CD4-positive, alpha-beta T cell (primary cell): ENCODE measurements at regions not wholly inside any gene's neighbourhood (a gene's known extent, or its start where the extent isn't known, plus 50 kb on each side); places are given as distances from the start of the nearest gene placed in this dataset.

Experiments used
- ATAC-seq: fragments of 200-7000 bp; cut with Tn5 transposase; one replicate; pipeline ENCODE4 v1.10.0; 2022; ENCODE audit warnings: mild to moderate bottlenecking; ENCODE audit not compliant: poor library complexity
- CTCF ChIA-PET: fragments of 350-600 bp; sonication (Branson Sonifier 250); formaldehyde crosslinking; loops from one replicate; lab custom pipeline; 2021; ENCODE audit warnings: antibody characterized with exemption, inconsistent platforms; lab: Charles Lee
- POLR2A ChIA-PET: fragments of 350-600 bp; sonication (Branson Sonifier 250); formaldehyde crosslinking; loops from one replicate; lab custom pipeline; 2021; ENCODE audit warnings: antibody characterized with exemption, inconsistent platforms; lab: Charles Lee
- DNase-seq, 14 experiments: peaks; one replicate each; pipeline ENCODE4 v3.0.0-alpha.2; 2013 to 2020; ENCODE audit warnings: mixed read lengths in 2 of 14
- H3K27ac ChIP-seq, 2 donors: one replicate each; pipeline versions ENCODE4 v1.5.1 to v1.7.0; 2013; ENCODE audit warnings: low read length in 2 of 2, low read depth in 1 of 2, mild to moderate bottlenecking in 1 of 2
- H3K27me3 ChIP-seq, 2 experiments: 1 replicate in 1 of 2; 2 replicates in 1 of 2; pipeline versions ENCODE4 v1.6.1 to v1.7.0; 2013; ENCODE audit warnings: low read length in 2 of 2, control low read depth in 1 of 2, mild to moderate bottlenecking in 1 of 2, moderate library complexity in 1 of 2; ENCODE audit not compliant: insufficient read depth in 2 of 2, control insufficient read depth in 1 of 2
- H3K36me3 ChIP-seq: one replicate; pipeline ENCODE4 v1.6.1; 2013; ENCODE audit warnings: low read length, control low read depth; ENCODE audit not compliant: insufficient read depth
- H3K4me1 ChIP-seq: one replicate; pipeline ENCODE4 v1.6.1; 2013; ENCODE audit warnings: low read length, control low read depth; ENCODE audit not compliant: insufficient read depth
- H3K4me3 ChIP-seq: one replicate; pipeline ENCODE4 v1.5.1; 2013; ENCODE audit warnings: mild to moderate bottlenecking, low read length, moderate library complexity
- H3K9me3 ChIP-seq, 2 experiments: 1 replicate in 1 of 2; 2 replicates in 1 of 2; pipeline versions ENCODE4 v1.6.1 to v1.7.0; 2013; ENCODE audit warnings: low read length in 2 of 2, mild to moderate bottlenecking in 2 of 2, control low read depth in 1 of 2, moderate library complexity in 1 of 2; ENCODE audit not compliant: control insufficient read depth in 1 of 2, insufficient read depth in 1 of 2
- H3K27ac Mint-ChIP-seq: one replicate; pipeline ENCODE4 v1.8.0; 2020; ENCODE audit warnings: mixed read lengths
- H3K27me3 Mint-ChIP-seq: one replicate; pipeline ENCODE4 v1.8.0; 2021; ENCODE audit warnings: mixed read lengths
- H3K36me3 Mint-ChIP-seq: one replicate; pipeline ENCODE4 v1.8.0; 2021; ENCODE audit warnings: low read depth, mixed read lengths
- H3K4me1 Mint-ChIP-seq: one replicate; pipeline ENCODE4 v1.8.0; 2021; ENCODE audit warnings: low read depth, mixed read lengths
- H3K4me3 Mint-ChIP-seq: one replicate; pipeline ENCODE4 v1.8.0; 2020; ENCODE audit warnings: mild to moderate bottlenecking, mixed read lengths
- H3K9me3 Mint-ChIP-seq: one replicate; pipeline ENCODE4 v1.8.0; 2020; ENCODE audit warnings: mixed read lengths
- CTCF ChIP-seq: fragments of 200-600 bp; IDR thresholded peaks from one replicate; pipeline ENCODE4 v1.8.0; 2022; ENCODE audit warnings: antibody characterized with exemption, mild to moderate bottlenecking
- intact Hi-C, 2 experiments: fragments of 100-400 bp; cut with DNase I in 1 of 2; cut with micrococcal nuclease in 1 of 2; formaldehyde crosslinking; loops; one replicate each; pipeline versions ENCODE4 v1.15.1 to v1.9.0; 2023 to 2025; cut with DNase I, micrococcal nuclease

GRCh38 chr1:38326135-38326534, 279.5 kb upstream of the POU3F1 start:
- no peak overlapping the region for H3K27ac Mint-ChIP-seq
- no peak overlapping the region for H3K27ac ChIP-seq
- intact Hi-C loops: no loop called here
- H3K9me3 Mint-ChIP-seq: no peaks in the 10 kb centered on the region
- ChIA-PET POLR2A (no interaction called here), CTCF (no interaction called here)
- DNase-seq: no peak
- H3K4me3 Mint-ChIP-seq: no peak overlapping the region
- H3K36me3 ChIP-seq: no peaks in the 10 kb centered on the region
- TF ChIP-seq CTCF: no peak
- H3K27me3 ChIP-seq: peaks cover 16 to 18% of the 10 kb centered on the region in 2 experiments
- H3K27me3 Mint-ChIP-seq: peaks cover 40% of the 10 kb centered on the region
- no peak for ATAC-seq
- H3K9me3 ChIP-seq: no peaks in the 10 kb centered on the region
- H3K4me1 ChIP-seq: no peaks in the 10 kb centered on the region
- no peaks in the 10 kb centered on the region for H3K36me3 Mint-ChIP-seq
- no peak overlapping the region for H3K4me3 ChIP-seq
- H3K4me1 Mint-ChIP-seq: no peaks in the 10 kb centered on the region

- peaks cover 60% of the 10 kb centered on the region for H3K27me3 Mint-ChIP-seq
- POLR2A ChIA-PET: no interaction called here
Measured at GRCh38 chr1:38312753-38313152, 266.2 kb upstream of the POU3F1 start.

GRCh38 chr1:38310079-38310478, 263.5 kb upstream of the POU3F1 start:
- Mint-ChIP-seq H3K27me3 (peaks cover 55% of the 10 kb centered on the region), H3K4me1 (no peaks in the 10 kb centered on the region), H3K4me3 (no peak overlapping the region), H3K27ac (no peak overlapping the region), H3K36me3 (no peaks in the 10 kb centered on the region), H3K9me3 (no peaks in the 10 kb centered on the region)
- intact Hi-C loops: loop anchor here in 1 of 2 experiments (10.0 kb wide), 1 partner anchor 1595 kb away; no protein-coding TSS in a partner anchor
- H3K4me3 ChIP-seq: no peak overlapping the region
- no peaks in the 10 kb centered on the region for H3K9me3 ChIP-seq
- DNase-seq (no peak), ATAC-seq (no peak)
- no peaks in the 10 kb centered on the region for H3K4me1 ChIP-seq
- ChIA-PET CTCF (no interaction called here), POLR2A (no interaction called here)
- H3K36me3 ChIP-seq: no peaks in the 10 kb centered on the region
- no peak for TF ChIP-seq CTCF
- no peak overlapping the region for H3K27ac ChIP-seq
- peaks cover 4 to 12% of the 10 kb centered on the region in 2 experiments for H3K27me3 ChIP-seq

More at GRCh38 chr1:38312753-38313152, 266.2 kb upstream of the POU3F1 start:
- TF ChIP-seq CTCF: no peak
- DNase-seq (no peak), ATAC-seq (no peak)
- Histone ChIP-seq H3K4me1 (no peaks in the 10 kb centered on the region), H3K27ac (no peak overlapping the region), H3K27me3 (peaks cover 4 to 16% of the 10 kb centered on the region in 2 experiments), H3K9me3 (no peaks in the 10 kb centered on the region), H3K4me3 (no peak overlapping the region), H3K36me3 (no peaks in the 10 kb centered on the region)
- Mint-ChIP-seq H3K9me3 (no peaks in the 10 kb centered on the region), H3K36me3 (no peaks in the 10 kb centered on the region), H3K4me3 (no peak overlapping the region), H3K4me1 (no peaks in the 10 kb centered on the region), H3K27ac (no peak overlapping the region)
- CTCF ChIA-PET: no interaction called here
- intact Hi-C loops: loop anchor here in 1 of 2 experiments (10.0 kb wide), 1 partner anchor 1598 kb away; no protein-coding TSS in a partner anchor
